ENCODE measurements at regions not wholly inside any gene's neighbourhood (a gene's known extent, or its start where the extent isn't known, plus 50 kb on each side); places are given as distances from the start of the nearest gene placed in this dataset.

DNA sequence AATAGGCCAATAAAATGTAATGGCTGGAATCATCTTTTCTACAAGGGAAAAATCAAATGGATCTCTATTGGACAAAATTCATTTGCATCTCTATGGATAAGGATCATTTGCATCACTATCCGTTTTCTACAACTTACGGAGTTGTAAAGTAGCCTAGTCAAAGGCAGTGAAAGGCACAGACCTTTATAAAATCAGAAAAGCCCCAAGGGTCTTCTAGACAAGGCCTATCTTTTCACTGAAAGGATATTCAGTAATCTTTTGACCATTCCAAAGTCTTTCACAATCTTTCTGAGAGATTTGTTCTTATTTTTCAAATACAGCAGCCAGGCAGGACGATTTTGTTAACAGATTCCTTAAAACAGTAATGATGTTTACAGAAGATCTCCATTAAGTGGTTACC lies 119.5 kb upstream of the JADE1 start:
- no peak for ATAC-seq (ENCODE audit: low read depth)
- Histone ChIP-seq H2AK9ac (replicated peaks; ENCODE audit: low read depth, low read length, poor library complexity) (no peak overlapping the region), H2BK120ac (ENCODE audit: low read depth, low read length) (no peak overlapping the region), H3K56ac (ENCODE audit: extremely low read depth, insufficient read depth, low read length) (no peak overlapping the region), H4K20me1 (ENCODE audit: insufficient read depth, low read length) (no peaks in the 10 kb centered on the region), H3K27me3 (ENCODE audit: control insufficient read depth, insufficient read depth, low read length) (no peaks in the 10 kb centered on the region), H4K8ac (ENCODE audit: low read depth in 2 of 2, low read length in 2 of 2) (no peak overlapping the region), H3K79me1 (ENCODE audit: low read depth in 1 of 2, low read length in 2 of 2) (no peaks in the 10 kb centered on the region), H3K9me1 (ENCODE audit: insufficient read depth, low read length) (no peaks in the 10 kb centered on the region), H2AK5ac (ENCODE audit: low read depth, low read length) (no peak overlapping the region), H3K9ac (ENCODE audit: low read depth, low read length) (no peak overlapping the region), H2BK15ac (ENCODE audit: low read depth, low read length) (no peak overlapping the region), H3K27ac (ENCODE audit: insufficient read depth, low read length) (no peak overlapping the region), H3K4me3 (ENCODE audit: insufficient read depth, low read depth, low read length) (no peak overlapping the region), H3K23ac (ENCODE audit: low read depth, low read length) (no peak overlapping the region), H3K36me3 (ENCODE audit: control insufficient read depth, insufficient read depth, low read length) (no peaks in the 10 kb centered on the region), H3K4ac (ENCODE audit: low read depth, low read length) (no peak overlapping the region), H3K18ac (ENCODE audit: low read depth, low read length) (no peak overlapping the region), H2BK5ac (ENCODE audit: low read depth, low read length, poor library complexity, severe bottlenecking) (no peak overlapping the region), H3K4me2 (ENCODE audit: low read depth, low read length) (no peak overlapping the region), H4K5ac (ENCODE audit: low read depth, low read length) (no peak overlapping the region), H4K91ac (ENCODE audit: insufficient read depth, low read depth, low read length) (no peak overlapping the region), H3K9me3 (ENCODE audit: control insufficient read depth, insufficient read depth, low read length) (peaks cover 3% of the 10 kb centered on the region; the same call in 1 of the 2 replicates), H3K14ac (replicated peaks; ENCODE audit: low read depth, low read length) (no peak overlapping the region), H2AFZ (replicated peaks; ENCODE audit: low read length, poor library complexity) (no peak overlapping the region), H2BK20ac (ENCODE audit: low read depth, low read length) (no peak overlapping the region), H3K4me1 (ENCODE audit: control insufficient read depth, insufficient read depth, low read length) (no peaks in the 10 kb centered on the region)
- no CpG with 5 or more reads among the region's 3 CpGs for WGBS, 2 experiments (ENCODE audit: extremely low coverage in 2 of 2, insufficient read length in 1 of 2)
- in situ Hi-C loops (cut with MboI; ENCODE audit: low sequenced_read_pairs), result no loop called here
- ChIA-PET POLR2A (ENCODE audit: unreplicated experiment) (no interaction called here), CTCF (no interaction called here)
- no peak for DNase-seq
- no TSS peak for BruUV-seq (replicated peaks)
- TF ChIP-seq MAFK (IDR thresholded peaks at IDR 0.05; ENCODE audit: low read depth, low read length) (no peak), CEBPB (IDR thresholded peaks at IDR 0.05; ENCODE audit: low read depth, low read length) (0 out of 2 replicates have a peak, but pooled peaks have one; percentile 22)
- intact Hi-C loops (cut with micrococcal nuclease), result no loop called here
- dilution Hi-C loops (cut with HindIII; ENCODE audit: low sequenced_read_pairs, unreplicated experiment), result no loop called here

All from IMR-90 (cell line).